Keratinocyte (primary cell): ENCODE measurements at regions not wholly inside any gene's neighbourhood (a gene's known extent, or its start where the extent isn't known, plus 50 kb on each side); places are given as distances from the start of the nearest gene placed in this dataset.
A peak's percentile ranks its signal among the peaks of the same experiment; 100 is the strongest.

Experiments
- DNase-seq: peaks from one replicate; pipeline ENCODE4 v3.0.0-alpha.2; 2011; ENCODE audit warnings: low read depth, missing footprints, low spot score
- FAIRE-seq: peaks from 2 replicates; lab custom pipeline; 2011; peaks lifted over from hg19 to GRCh38; lab: Jason Lieb, UNC
- H2AFZ ChIP-seq: 2 replicates; pipeline ENCODE4 v1.6.0; 2012; ENCODE audit warnings: low read length, control low read depth, inconsistent platforms; ENCODE audit not compliant: control insufficient read depth
- H3K27ac ChIP-seq: 2 replicates; pipeline ENCODE4 v1.5.1; 2011; ENCODE audit warnings: low read length; ENCODE audit not compliant: control insufficient read depth, insufficient read depth
- H3K27me3 ChIP-seq: 3 replicates; pipeline ENCODE4 v1.6.0; 2011; ENCODE audit warnings: low read length; ENCODE audit not compliant: control insufficient read depth, insufficient read depth; ENCODE audit errors: extremely low read depth
- H3K36me3 ChIP-seq, 2 experiments: 2 replicates in 1 of 2; 3 replicates in 1 of 2; pipeline ENCODE4 v1.5.1; 2011; ENCODE audit warnings: low read length in 2 of 2, mild to moderate bottlenecking in 1 of 2; ENCODE audit not compliant: control insufficient read depth in 2 of 2, insufficient read depth in 2 of 2; ENCODE audit errors: extremely low read depth in 1 of 2
- H3K4me1 ChIP-seq: 3 replicates; pipeline ENCODE4 v1.5.1; 2011; ENCODE audit warnings: low read length; ENCODE audit not compliant: control insufficient read depth, insufficient read depth; ENCODE audit errors: extremely low read depth
- H3K4me2 ChIP-seq: 3 replicates; pipeline ENCODE4 v1.6.0; 2011; ENCODE audit warnings: low read depth, low read length; ENCODE audit not compliant: control insufficient read depth, insufficient read depth; ENCODE audit errors: extremely low read depth
- H3K4me3 ChIP-seq, 3 experiments: fragments of 200-600 bp in 1 of 3; sonication (generic) in 1 of 3; 2 replicates in 2 of 3; 3 replicates in 1 of 3; pipeline ENCODE4 v1.5.1; 2011 to 2016; ENCODE audit warnings: low read length in 3 of 3, mild to moderate bottlenecking in 3 of 3, control low read depth in 2 of 3, inconsistent platforms in 1 of 3, low read depth in 1 of 3, mixed read lengths in 1 of 3, mixed run types in 1 of 3, moderate library complexity in 1 of 3; ENCODE audit not compliant: control insufficient read depth in 2 of 3, insufficient read depth in 2 of 3; ENCODE audit errors: extremely low read depth in 1 of 3
- H3K79me2 ChIP-seq: 2 replicates; pipeline ENCODE4 v1.6.0; 2012; ENCODE audit warnings: low read length; ENCODE audit not compliant: control insufficient read depth, insufficient read depth
- H3K9ac ChIP-seq: 3 replicates; pipeline ENCODE4 v1.6.0; 2011; ENCODE audit warnings: low read length; ENCODE audit not compliant: control insufficient read depth, insufficient read depth; ENCODE audit errors: extremely low read depth
- H3K9me1 ChIP-seq: 3 replicates; pipeline ENCODE4 v1.6.0; 2011; ENCODE audit warnings: low read length; ENCODE audit not compliant: control insufficient read depth, insufficient read depth; ENCODE audit errors: extremely low read depth
- H3K9me3 ChIP-seq: 2 replicates; pipeline ENCODE4 v1.5.1; 2012; ENCODE audit warnings: low read depth, low read length; ENCODE audit not compliant: control insufficient read depth
- H4K20me1 ChIP-seq: 3 replicates; pipeline ENCODE4 v1.6.0; 2011; ENCODE audit warnings: low read length; ENCODE audit not compliant: control insufficient read depth, insufficient read depth; ENCODE audit errors: extremely low read depth
- CTCF ChIP-seq, 3 experiments: IDR thresholded peaks in 1 of 3; conservative IDR thresholded peaks in 1 of 3; optimal IDR thresholded peaks in 1 of 3; 2 replicates in 2 of 3; 3 replicates in 1 of 3; pipeline versions ENCODE3 to v1.5.1; 2011; ENCODE audit warnings: low read length in 3 of 3, mild to moderate bottlenecking in 3 of 3, moderate library complexity in 2 of 3, control low read depth in 1 of 3, inconsistent platforms in 1 of 3; ENCODE audit not compliant: insufficient read depth in 2 of 3; ENCODE audit errors: extremely low read depth in 1 of 3
- EZH2 ChIP-seq: IDR thresholded peaks from one replicate; pipeline ENCODE4 v1.6.1; 2012; ENCODE audit warnings: inconsistent platforms, mild to moderate bottlenecking, low read length, moderate library complexity
- dilution Hi-C: fragments of 300-500 bp; cut with MboI; formaldehyde crosslinking; loops from one replicate; pipeline ENCODE4 v1.7.0; 2020; ENCODE audit warnings: low sequenced_read_pairs; ENCODE audit not compliant: extremely low pct_ligation_motif_present

- H3K36me3 ChIP-seq: no peaks in the 10 kb centered on the region
- no peak overlapping the region for H3K4me2 ChIP-seq
- H3K9ac ChIP-seq: no peak overlapping the region
- H3K4me1 ChIP-seq: peaks cover 34% of the 10 kb centered on the region
- DNase-seq (peak; percentile 4), FAIRE-seq (peak; percentile 71)
- TF ChIP-seq EZH2 (no peak), CTCF (optimal IDR thresholded peaks at IDR 0.05 in 1 of 3, IDR thresholded peaks at IDR 0.05 in 1 of 3, conservative IDR thresholded peaks at IDR 0.05 in 1 of 3; ENCODE audit: extremely low read depth in 1 of 3, insufficient read depth in 2 of 3, low read length in 3 of 3) (no peak)
- no peaks in the 10 kb centered on the region for H3K9me3 ChIP-seq
- no peaks in the 10 kb centered on the region for H3K27me3 ChIP-seq
- H3K4me3 ChIP-seq: no peak overlapping the region
- no peaks in the 10 kb centered on the region for H3K9me1 ChIP-seq
- H2AFZ ChIP-seq: no peak overlapping the region
- H4K20me1 ChIP-seq: no peaks in the 10 kb centered on the region
- H3K27ac ChIP-seq: peak overlapping the region; percentile 11
- H3K79me2 ChIP-seq: no peaks in the 10 kb centered on the region
- dilution Hi-C loops: no loop called here
These were observed 113.0 kb downstream of the DTHD1 start for GRCh38 chr4:36394352-36394903.

DNA sequence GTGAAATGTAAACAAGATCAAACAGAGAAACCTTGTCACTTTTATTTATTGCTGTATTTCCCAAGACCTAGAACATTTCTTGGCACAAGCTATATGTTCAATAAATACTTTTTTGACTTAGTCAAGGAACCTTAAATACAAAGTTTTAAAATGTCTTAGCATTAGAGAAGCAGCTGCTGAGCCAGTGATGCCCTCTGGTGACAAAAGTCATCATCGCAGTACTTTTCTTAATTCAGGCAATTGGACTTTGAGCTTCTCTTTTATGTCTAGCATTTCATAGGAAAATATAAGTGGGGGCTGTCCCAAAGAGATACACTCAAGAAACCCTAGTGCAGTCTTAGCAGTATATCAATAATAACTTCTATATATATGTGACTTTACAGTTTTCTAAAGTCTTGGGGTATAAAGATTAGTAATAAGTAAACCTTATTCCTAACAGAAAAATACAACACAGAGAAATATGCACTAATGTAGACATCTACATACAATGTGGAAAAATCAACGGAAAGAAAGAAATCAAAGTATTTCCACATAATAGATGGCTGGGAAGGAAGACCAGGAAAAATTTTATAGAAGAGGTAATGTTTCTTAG lies 118.4 kb downstream of the DTHD1 start:
- dilution Hi-C loops: no loop called here
- Histone ChIP-seq H4K20me1 (no peaks in the 10 kb centered on the region), H3K27ac (no peak overlapping the region), H3K4me1 (no peaks in the 10 kb centered on the region), H2AFZ (no peak overlapping the region), H3K4me2 (no peak overlapping the region), H3K36me3 (no peaks in the 10 kb centered on the region), H3K9me1 (no peaks in the 10 kb centered on the region), H3K9ac (no peak overlapping the region), H3K4me3 (no peak overlapping the region), H3K79me2 (no peaks in the 10 kb centered on the region), H3K27me3 (no peaks in the 10 kb centered on the region), H3K9me3 (no peaks in the 10 kb centered on the region)
- FAIRE-seq (no peak), DNase-seq (no peak)
- peak; percentile 54 to 66 (median 63) for TF ChIP-seq CTCF (optimal IDR thresholded peaks at IDR 0.05 in 1 of 3, IDR thresholded peaks at IDR 0.05 in 1 of 3, conservative IDR thresholded peaks at IDR 0.05 in 1 of 3; ENCODE audit: extremely low read depth in 1 of 3, insufficient read depth in 2 of 3, low read length in 3 of 3)
- no peak for TF ChIP-seq EZH2
